ENCODE measurements at regions not wholly inside any gene's neighbourhood (a gene's known extent, or its start where the extent isn't known, plus 50 kb on each side); places are given as distances from the start of the nearest gene placed in this dataset.

GRCh38 chr2:235421618-235422017 lies 72.2 kb upstream of the AGAP1 start:
- Histone ChIP-seq H3K4me3 (no peak overlapping the region), H3K27ac (no peak overlapping the region), H3K27me3 (no peaks in the 10 kb centered on the region), H3K36me3 (ENCODE audit: low read depth, missing control alignments) (no peaks in the 10 kb centered on the region), H3K9me3 (no peaks in the 10 kb centered on the region), H3K4me1 (no peaks in the 10 kb centered on the region)
- TF ChIP-seq CTCF (IDR thresholded peaks at IDR 0.05) (no peak), POLR2A (IDR thresholded peaks at IDR 0.05) (no peak)
- intact Hi-C loops (cut with DNase I; ENCODE audit: low total_unique reads): no loop called here
- 80 to 98% methylated on average over 2 of the region's 2 CpGs for WGBS, 2 donors
- no peak for DNase-seq

DNA sequence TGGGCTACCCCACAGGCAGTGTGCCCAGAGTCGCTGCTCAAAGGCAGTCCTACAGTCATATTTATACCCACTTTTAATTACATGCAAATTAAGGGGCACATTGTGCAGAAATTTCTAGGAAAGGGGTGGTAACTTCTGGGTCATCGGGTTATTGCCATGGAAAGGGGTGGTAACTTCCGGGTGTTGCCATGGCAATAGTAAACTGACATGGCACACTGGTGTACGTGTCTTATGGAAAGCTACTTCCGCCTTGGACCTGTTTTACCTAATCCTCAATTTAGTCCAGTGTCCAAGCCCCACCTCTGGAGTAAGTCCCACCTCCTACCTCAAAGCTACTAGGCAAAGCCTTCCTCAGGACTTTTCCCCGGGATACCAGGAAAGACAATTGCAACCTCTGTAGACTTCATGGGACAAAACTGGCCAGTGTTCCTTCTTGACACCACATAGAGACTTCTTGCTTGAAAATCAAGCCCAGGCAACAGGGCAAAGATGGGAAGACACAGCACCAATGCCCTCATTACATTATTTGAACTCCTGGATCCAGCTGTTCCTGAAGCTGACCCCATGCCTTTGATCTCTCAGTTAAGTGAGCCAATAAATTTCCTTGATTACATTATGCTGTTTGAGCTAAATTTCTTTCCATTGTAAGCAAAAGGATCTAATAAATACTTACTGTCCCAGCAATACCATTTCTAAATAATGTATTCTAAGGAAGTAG lies 63.3 kb upstream of the AGAP1 start:
- TF ChIP-seq CTCF (IDR thresholded peaks at IDR 0.05): no peak
- no peak for TF ChIP-seq POLR2A (IDR thresholded peaks at IDR 0.05)
- intact Hi-C loops (cut with DNase I; ENCODE audit: low total_unique reads): no loop called here
- Histone ChIP-seq H3K9me3 (no peaks in the 10 kb centered on the region), H3K36me3 (ENCODE audit: low read depth, missing control alignments) (no peaks in the 10 kb centered on the region), H3K4me3 (no peak overlapping the region), H3K27ac (no peak overlapping the region), H3K4me1 (peaks cover 4% of the 10 kb centered on the region), H3K27me3 (no peaks in the 10 kb centered on the region)
- WGBS, 2 donors: 79 to 81% methylated on average over 6 of the region's 6 CpGs
- DNase-seq: peak; percentile 58

DNA sequence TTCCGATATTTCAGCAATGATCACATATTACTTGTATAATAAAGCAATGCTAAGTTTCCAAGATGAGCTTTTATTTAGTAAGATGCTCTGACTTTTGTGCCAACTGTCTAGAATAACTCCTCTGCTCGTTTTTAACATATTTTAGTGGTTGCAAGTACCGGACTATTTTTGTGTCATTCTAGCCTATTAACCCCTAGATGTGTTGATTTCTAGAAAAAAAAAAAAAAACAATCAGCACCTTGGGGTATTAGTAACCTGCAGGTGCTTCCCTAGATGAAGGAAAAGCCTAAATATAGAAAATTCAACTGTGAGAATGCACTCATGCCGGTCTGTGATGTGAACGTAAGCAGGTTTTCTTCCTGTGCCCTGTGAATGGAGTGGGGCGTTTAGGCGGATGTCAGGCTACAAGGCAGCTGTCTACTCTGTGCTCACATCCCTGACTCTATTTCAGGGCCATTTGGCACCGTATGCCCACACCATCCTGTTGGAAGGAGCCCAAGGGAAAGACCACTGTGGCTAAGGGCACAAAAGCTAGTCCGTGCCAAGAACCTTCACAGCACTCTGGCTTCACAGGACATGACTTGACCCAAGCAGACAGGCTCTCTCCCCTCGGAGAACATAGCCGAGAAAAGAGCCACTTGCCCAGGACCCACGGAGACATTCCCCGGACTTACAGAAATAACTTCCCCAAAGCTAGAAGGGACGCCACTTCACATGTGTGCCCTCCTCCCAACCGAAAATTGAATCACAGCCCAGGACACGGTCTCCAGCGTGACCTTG lies 60.9 kb upstream of the AGAP1 start:
- peak; percentile 24 for DNase-seq
- Histone ChIP-seq H3K4me3 (no peak overlapping the region), H3K27me3 (no peaks in the 10 kb centered on the region), H3K4me1 (peaks cover 4% of the 10 kb centered on the region), H3K9me3 (no peaks in the 10 kb centered on the region), H3K27ac (no peak overlapping the region), H3K36me3 (ENCODE audit: low read depth, missing control alignments) (no peaks in the 10 kb centered on the region)
- intact Hi-C loops (cut with DNase I; ENCODE audit: low total_unique reads): no loop called here
- TF ChIP-seq POLR2A (IDR thresholded peaks at IDR 0.05): no peak
- no peak for TF ChIP-seq CTCF (IDR thresholded peaks at IDR 0.05)
- 27 to 43% methylated on average over 15 to 17 of the region's 17 CpGs for WGBS, 2 donors

GRCh38 chr2:235433860-235434259 lies 60.0 kb upstream of the AGAP1 start:
- peak; percentile 67 for DNase-seq

More at GRCh38 chr2:235433860-235434259, 60.0 kb upstream of the AGAP1 start:
- Histone ChIP-seq H3K36me3 (ENCODE audit: low read depth, missing control alignments) (no peaks in the 10 kb centered on the region), H3K27me3 (no peaks in the 10 kb centered on the region), H3K4me3 (no peak overlapping the region), H3K27ac (no peak overlapping the region), H3K9me3 (no peaks in the 10 kb centered on the region), H3K4me1 (peaks cover 4% of the 10 kb centered on the region)
- no peak for TF ChIP-seq CTCF (IDR thresholded peaks at IDR 0.05)
- TF ChIP-seq POLR2A (IDR thresholded peaks at IDR 0.05): no peak
- intact Hi-C loops (cut with DNase I; ENCODE audit: low total_unique reads): no loop called here
- 38 to 43% methylated on average over 4 of the region's 4 CpGs for WGBS, 2 donors

Data from testis (tissue), 2 donors.